DND-41 (cell line): ENCODE measurements at regions not wholly inside any gene's neighbourhood (a gene's known extent, or its start where the extent isn't known, plus 50 kb on each side); places are given as distances from the start of the nearest gene placed in this dataset.

Source experiments
- ATAC-seq: fragments of 200-7000 bp; cut with Tn5 transposase; 3 replicates; pipeline ENCODE4 v1.9.1; 2021; ENCODE audit warnings: low read depth; ENCODE audit not compliant: insufficient read depth
- DNase-seq: peaks from one replicate; pipeline ENCODE4 v3.0.0-alpha.2; 2020
- H2AFZ ChIP-seq: 2 replicates; pipeline ENCODE4 v1.6.0; 2012; ENCODE audit warnings: low read depth, low read length
- H3K27ac ChIP-seq: 2 replicates; pipeline ENCODE4 v1.5.1; 2012; ENCODE audit warnings: low read length, inconsistent platforms
- H3K27me3 ChIP-seq: fragments of 200-600 bp; sonication (generic); 2 replicates; pipeline ENCODE4 v1.6.0; 2012; ENCODE audit warnings: low read length, mild to moderate bottlenecking, inconsistent platforms; ENCODE audit not compliant: insufficient read depth, poor library complexity
- H3K36me3 ChIP-seq: 2 replicates; pipeline ENCODE4 v1.5.1; 2012; ENCODE audit warnings: low read length, inconsistent platforms; ENCODE audit not compliant: insufficient read depth
- H3K4me1 ChIP-seq: 2 replicates; pipeline ENCODE4 v1.5.1; 2012; ENCODE audit warnings: mild to moderate bottlenecking, low read length; ENCODE audit not compliant: insufficient read depth
- H3K4me2 ChIP-seq: 2 replicates; pipeline ENCODE4 v1.6.0; 2012; ENCODE audit warnings: mild to moderate bottlenecking, moderate library complexity, low read length, inconsistent platforms; ENCODE audit not compliant: insufficient read depth
- H3K4me3 ChIP-seq, 2 experiments: fragments of 200-600 bp in 1 of 2; shearing (Covaris generic) in 1 of 2; 2 replicates each; pipeline ENCODE4 v1.5.1; 2012 to 2016; ENCODE audit warnings: inconsistent platforms in 2 of 2, low read length in 2 of 2, mild to moderate bottlenecking in 2 of 2, low read depth in 1 of 2, moderate library complexity in 1 of 2
- H3K79me2 ChIP-seq: 2 replicates; pipeline ENCODE4 v1.6.0; 2012; ENCODE audit warnings: low read length, inconsistent platforms; ENCODE audit not compliant: insufficient read depth
- H3K9ac ChIP-seq: 2 replicates; pipeline ENCODE4 v1.6.0; 2012; ENCODE audit warnings: low read depth, mild to moderate bottlenecking, inconsistent platforms, low read length, moderate library complexity
- H3K9me3 ChIP-seq: 2 replicates; pipeline ENCODE4 v1.5.1; 2012; ENCODE audit warnings: low read length, moderate library complexity, mild to moderate bottlenecking, inconsistent platforms; ENCODE audit not compliant: insufficient read depth, severe bottlenecking
- H4K20me1 ChIP-seq: 2 replicates; pipeline ENCODE4 v1.6.0; 2012; ENCODE audit warnings: low read length; ENCODE audit not compliant: insufficient read depth
- EZH2 ChIP-seq: IDR thresholded peaks from 3 replicates; pipeline ENCODE4 v1.6.1; 2012; ENCODE audit warnings: borderline replicate concordance, low read depth, mild to moderate bottlenecking, moderate library complexity, low read length, inconsistent platforms; ENCODE audit not compliant: severe bottlenecking
- TF ChIP-seq, protein P1 (sequence below): IDR thresholded peaks from 2 replicates; pipeline ENCODE4 v1.5.1; 2012; ENCODE audit warnings: borderline replicate concordance, low read length, moderate library complexity, mild to moderate bottlenecking; ENCODE audit not compliant: poor library complexity, severe bottlenecking; ENCODE audit errors: extremely low read depth

DNA sequence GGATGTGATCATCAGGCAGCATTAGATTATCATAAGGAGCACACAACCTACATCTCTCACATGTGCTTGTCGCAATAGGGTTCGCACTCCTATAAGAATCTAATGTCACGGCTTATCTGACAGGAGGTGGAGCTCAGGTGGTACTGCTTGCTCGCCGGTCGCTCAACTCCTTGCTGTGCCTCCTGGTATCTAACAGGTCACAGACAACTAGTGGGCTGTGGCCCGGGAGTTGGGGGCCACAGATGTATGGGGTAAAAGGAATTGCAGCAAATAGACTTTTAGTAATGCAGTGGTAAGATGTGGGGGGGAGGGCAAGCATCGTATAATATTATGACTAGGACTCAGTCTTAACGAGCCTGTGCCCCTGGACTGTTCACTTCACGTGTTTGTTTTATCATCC lies 624.8 kb downstream of the CENPC start:
- H3K79me2 ChIP-seq = no peaks in the 10 kb centered on the region

DNA sequence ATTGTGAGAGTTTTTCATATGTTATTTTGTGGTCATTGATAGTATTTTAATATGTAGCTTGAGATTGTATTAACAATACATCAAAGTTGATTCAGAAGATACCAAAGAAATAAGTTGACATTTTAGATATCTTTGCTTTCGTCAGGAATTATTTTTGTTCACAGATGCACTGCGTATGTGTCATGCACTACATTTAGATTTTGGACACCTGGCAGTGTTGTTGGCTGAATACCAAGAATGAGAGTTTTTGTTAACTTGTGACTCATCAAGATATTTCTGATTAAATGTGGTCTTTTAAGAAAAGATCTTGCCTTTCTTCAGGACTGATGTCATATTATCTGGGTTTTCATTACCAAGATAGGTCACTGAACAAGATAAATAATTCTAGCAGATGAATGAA lies 633.4 kb downstream of the CENPC start:
- Histone ChIP-seq H3K27ac (no peak overlapping the region), H2AFZ (no peak overlapping the region), H3K4me3 (no peak overlapping the region), H3K9me3 (no peaks in the 10 kb centered on the region), H3K27me3 (no peaks in the 10 kb centered on the region), H4K20me1 (no peaks in the 10 kb centered on the region), H3K4me2 (no peak overlapping the region), H3K4me1 (no peaks in the 10 kb centered on the region), H3K36me3 (no peaks in the 10 kb centered on the region), H3K9ac (no peak overlapping the region), H3K79me2 (no peaks in the 10 kb centered on the region)
- TF ChIP-seq EZH2 = no peak
- TF ChIP-seq, protein P1, sequence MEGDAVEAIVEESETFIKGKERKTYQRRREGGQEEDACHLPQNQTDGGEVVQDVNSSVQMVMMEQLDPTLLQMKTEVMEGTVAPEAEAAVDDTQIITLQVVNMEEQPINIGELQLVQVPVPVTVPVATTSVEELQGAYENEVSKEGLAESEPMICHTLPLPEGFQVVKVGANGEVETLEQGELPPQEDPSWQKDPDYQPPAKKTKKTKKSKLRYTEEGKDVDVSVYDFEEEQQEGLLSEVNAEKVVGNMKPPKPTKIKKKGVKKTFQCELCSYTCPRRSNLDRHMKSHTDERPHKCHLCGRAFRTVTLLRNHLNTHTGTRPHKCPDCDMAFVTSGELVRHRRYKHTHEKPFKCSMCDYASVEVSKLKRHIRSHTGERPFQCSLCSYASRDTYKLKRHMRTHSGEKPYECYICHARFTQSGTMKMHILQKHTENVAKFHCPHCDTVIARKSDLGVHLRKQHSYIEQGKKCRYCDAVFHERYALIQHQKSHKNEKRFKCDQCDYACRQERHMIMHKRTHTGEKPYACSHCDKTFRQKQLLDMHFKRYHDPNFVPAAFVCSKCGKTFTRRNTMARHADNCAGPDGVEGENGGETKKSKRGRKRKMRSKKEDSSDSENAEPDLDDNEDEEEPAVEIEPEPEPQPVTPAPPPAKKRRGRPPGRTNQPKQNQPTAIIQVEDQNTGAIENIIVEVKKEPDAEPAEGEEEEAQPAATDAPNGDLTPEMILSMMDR = no peak
- ATAC-seq = no peak
- no peak for DNase-seq

More for the DNA sequence above, 624.8 kb downstream of the CENPC start:
- no peak for TF ChIP-seq EZH2
- TF ChIP-seq, protein P1 = no peak
- Histone ChIP-seq H3K9ac (no peak overlapping the region), H3K4me1 (no peaks in the 10 kb centered on the region), H4K20me1 (no peaks in the 10 kb centered on the region), H3K4me2 (no peak overlapping the region), H2AFZ (no peak overlapping the region), H3K4me3 (no peak overlapping the region), H3K9me3 (no peaks in the 10 kb centered on the region), H3K27ac (no peak overlapping the region), H3K36me3 (no peaks in the 10 kb centered on the region), H3K27me3 (no peaks in the 10 kb centered on the region)
- ATAC-seq (no peak), DNase-seq (no peak)

DNA sequence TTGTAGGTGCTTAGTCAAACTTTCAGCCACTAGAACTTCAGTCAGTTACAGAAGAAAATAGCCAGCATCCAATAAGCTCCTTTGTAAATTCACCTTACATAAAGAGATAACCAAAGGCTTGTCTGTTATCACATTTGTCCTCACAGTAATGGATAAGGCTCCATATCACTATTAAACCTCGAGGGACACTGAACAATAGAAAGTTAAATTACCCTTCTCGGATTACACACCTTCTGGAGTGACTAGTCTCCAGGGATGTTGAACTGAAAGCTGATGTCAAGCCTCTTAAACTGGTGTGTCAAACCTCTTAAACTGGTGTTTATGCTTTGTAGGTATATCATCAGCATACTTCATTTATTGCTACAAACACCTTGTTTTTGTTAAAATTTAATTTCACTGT lies 639.0 kb downstream of the CENPC start:
- no peaks in the 10 kb centered on the region for H3K27me3 ChIP-seq
- no peak overlapping the region for H3K27ac ChIP-seq
- no peak overlapping the region for H3K4me2 ChIP-seq
- H3K36me3 ChIP-seq = no peaks in the 10 kb centered on the region
- H3K9ac ChIP-seq = no peak overlapping the region
- ATAC-seq (no peak), DNase-seq (no peak)
- H3K9me3 ChIP-seq = no peaks in the 10 kb centered on the region
- no peak for TF ChIP-seq EZH2
- TF ChIP-seq, protein P1 = no peak
- H3K4me1 ChIP-seq = no peaks in the 10 kb centered on the region
- H4K20me1 ChIP-seq = no peaks in the 10 kb centered on the region
- H3K79me2 ChIP-seq = no peaks in the 10 kb centered on the region
- no peak overlapping the region for H2AFZ ChIP-seq
- H3K4me3 ChIP-seq = no peak overlapping the region
